Uterus (tissue), 3 donors: ENCODE measurements at regions not wholly inside any gene's neighbourhood (a gene's known extent, or its start where the extent isn't known, plus 50 kb on each side); places are given as distances from the start of the nearest gene placed in this dataset.

ENCODE experiments used
- DNase-seq, 2 donors: peaks; one replicate each; pipeline ENCODE4 v3.0.0-alpha.2; 2019 to 2020
- H3K27ac ChIP-seq, 2 donors: fragments of 200-600 bp; sonication (generic); 1 replicate in 1 of 2; 2 replicates in 1 of 2; pipeline ENCODE4 v1.5.1; 2016 to 2018
- H3K27me3 ChIP-seq, 2 donors: fragments of 200-600 bp; sonication (generic); one replicate each; pipeline ENCODE4 v1.5.1; 2018 to 2019; ENCODE audit warnings: control low read depth in 1 of 2
- H3K36me3 ChIP-seq, 2 donors: fragments of 200-600 bp; sonication (generic); one replicate each; pipeline ENCODE4 v1.5.1; 2019; ENCODE audit warnings: control low read depth in 1 of 2
- H3K4me1 ChIP-seq, 2 donors: fragments of 200-600 bp; sonication (generic); one replicate each; pipeline ENCODE4 v1.5.1; 2018 to 2019; ENCODE audit warnings: control low read depth in 1 of 2
- H3K4me3 ChIP-seq, 2 donors: fragments of 200-600 bp; sonication (generic); 1 replicate in 1 of 2; 2 replicates in 1 of 2; pipeline ENCODE4 v1.5.1; 2018 to 2019; ENCODE audit warnings: mild to moderate bottlenecking in 1 of 2
- H3K9me3 ChIP-seq, 2 donors: fragments of 200-600 bp; sonication (generic); one replicate each; pipeline ENCODE4 v1.5.1; 2019; ENCODE audit warnings: control low read depth in 1 of 2
- CTCF ChIP-seq, 4 experiments: fragments of 200-600 bp in 2 of 4; fragments of 450-650 bp in 2 of 4; sonication (generic) in 2 of 4; IDR thresholded peaks; one replicate each; pipeline ENCODE4 v1.5.1; 2016 to 2019; ENCODE audit warnings: antibody characterized with exemption in 4 of 4, mild to moderate bottlenecking in 2 of 4, moderate library complexity in 1 of 4
- POLR2A ChIP-seq, 2 donors: fragments of 450-650 bp; IDR thresholded peaks; one replicate each; pipeline ENCODE4 v1.6.1; 2016; ENCODE audit warnings: antibody characterized with exemption in 2 of 2, mild to moderate bottlenecking in 1 of 2, moderate library complexity in 1 of 2
- intact Hi-C: fragments of 100-400 bp; cut with DNase I; formaldehyde crosslinking; loops from one replicate; pipeline ENCODE4 v1.15.1; 2023; ENCODE audit warnings: low total_unique reads
- donor health status: DM: yes; HTN: yes; CAD: no.

- DNase-seq = no peak
- Histone ChIP-seq H3K27ac (no peak overlapping the region), H3K9me3 (no peaks in the 10 kb centered on the region), H3K4me3 (no peak overlapping the region), H3K4me1 (no peaks in the 10 kb centered on the region), H3K36me3 (no peaks in the 10 kb centered on the region), H3K27me3 (no peaks in the 10 kb centered on the region)
- intact Hi-C loops = no loop called here
- TF ChIP-seq POLR2A (IDR thresholded peaks at IDR 0.05) = no peak
- no peak for TF ChIP-seq CTCF (IDR thresholded peaks at IDR 0.05)
Observed at GRCh38 chr4:18285357-18285756, 263.8 kb upstream of the LCORL start.

GRCh38 chr4:18278244-18278643 is 256.7 kb upstream of the LCORL start:
- Histone ChIP-seq H3K4me3 (no peak overlapping the region), H3K36me3 (no peaks in the 10 kb centered on the region), H3K27ac (no peak overlapping the region), H3K9me3 (no peaks in the 10 kb centered on the region), H3K27me3 (no peaks in the 10 kb centered on the region), H3K4me1 (no peaks in the 10 kb centered on the region)
- no peak for DNase-seq
- intact Hi-C loops = no loop called here
- no peak for TF ChIP-seq POLR2A (IDR thresholded peaks at IDR 0.05)
- no peak for TF ChIP-seq CTCF (IDR thresholded peaks at IDR 0.05)

GRCh38 chr4:18262832-18263231 is 241.3 kb upstream of the LCORL start:
- Histone ChIP-seq H3K4me3 (no peak overlapping the region), H3K36me3 (no peaks in the 10 kb centered on the region), H3K27me3 (no peaks in the 10 kb centered on the region), H3K4me1 (no peaks in the 10 kb centered on the region), H3K9me3 (no peaks in the 10 kb centered on the region), H3K27ac (no peak overlapping the region)
- TF ChIP-seq POLR2A (IDR thresholded peaks at IDR 0.05) (no peak), CTCF (IDR thresholded peaks at IDR 0.05) (no peak)
- no peak for DNase-seq
- intact Hi-C loops = no loop called here

GRCh38 chr4:18252052-18252451 is 230.5 kb upstream of the LCORL start:
- no peaks in the 10 kb centered on the region for H3K36me3 ChIP-seq
- intact Hi-C loops = no loop called here
- TF ChIP-seq CTCF (IDR thresholded peaks at IDR 0.05) (no peak), POLR2A (IDR thresholded peaks at IDR 0.05) (no peak)
- no peak overlapping the region for H3K27ac ChIP-seq
- H3K27me3 ChIP-seq = no peaks in the 10 kb centered on the region
- H3K4me1 ChIP-seq = no peaks in the 10 kb centered on the region
- no peaks in the 10 kb centered on the region for H3K9me3 ChIP-seq
- DNase-seq = no peak
- no peak overlapping the region for H3K4me3 ChIP-seq

GRCh38 chr4:18250564-18250963 is 229.0 kb upstream of the LCORL start:
- no peak for DNase-seq
- intact Hi-C loops = no loop called here
- no peaks in the 10 kb centered on the region for H3K9me3 ChIP-seq

More at GRCh38 chr4:18250564-18250963, 229.0 kb upstream of the LCORL start:
- no peaks in the 10 kb centered on the region for H3K27me3 ChIP-seq
- H3K4me3 ChIP-seq = no peak overlapping the region
- no peaks in the 10 kb centered on the region for H3K36me3 ChIP-seq
- no peaks in the 10 kb centered on the region for H3K4me1 ChIP-seq
- no peak overlapping the region for H3K27ac ChIP-seq
- no peak for TF ChIP-seq POLR2A (IDR thresholded peaks at IDR 0.05)
- TF ChIP-seq CTCF (IDR thresholded peaks at IDR 0.05) = no peak
